OCI-LY1 (cell line): ENCODE measurements at regions not wholly inside any gene's neighbourhood (a gene's known extent, or its start where the extent isn't known, plus 50 kb on each side); places are given as distances from the start of the nearest gene placed in this dataset.

Experiments
- CTCF ChIP-seq: fragments of 200-600 bp; sonication (generic), shearing (Covaris generic); IDR thresholded peaks from 2 replicates; pipeline ENCODE4 v1.5.1; 2017; ENCODE audit warnings: mild to moderate bottlenecking, antibody characterized with exemption, low read length, moderate library complexity, mixed read lengths
- EZH2 ChIP-seq: fragments of 200-600 bp; sonication (generic), shearing (Covaris generic); IDR thresholded peaks from 2 replicates; pipeline ENCODE4 v1.8.0; 2017; ENCODE audit warnings: borderline replicate concordance, mixed run types, mild to moderate bottlenecking, antibody characterized with exemption, low read length, moderate library complexity, mixed read lengths

GRCh38 chr21:17139696-17140095 lies 373.1 kb upstream of the CXADR start:
- no peak for TF ChIP-seq EZH2
- TF ChIP-seq CTCF, result no peak
